Colonic mucosa (tissue), 4 donors: ENCODE measurements at regions not wholly inside any gene's neighbourhood (a gene's known extent, or its start where the extent isn't known, plus 50 kb on each side); places are given as distances from the start of the nearest gene placed in this dataset.
A peak's percentile ranks its signal among the peaks of the same experiment; 100 is the strongest.

Experiments
- DNase-seq: peaks from one replicate; pipeline ENCODE4 v3.0.0-alpha.2; 2020
- H3K27ac ChIP-seq: fragments of 200-600 bp; one replicate; pipeline ENCODE4 v1.8.0; 2021
- H3K27me3 ChIP-seq: fragments of 200-600 bp; one replicate; pipeline ENCODE4 v1.8.0; 2021
- H3K36me3 ChIP-seq: fragments of 200-600 bp; one replicate; pipeline ENCODE4 v1.8.0; 2021
- H3K4me1 ChIP-seq: fragments of 200-600 bp; one replicate; pipeline ENCODE4 v1.8.0; 2021; ENCODE audit warnings: mild to moderate bottlenecking
- H3K4me3 ChIP-seq: fragments of 200-600 bp; one replicate; pipeline ENCODE4 v1.8.0; 2021
- H3K9ac ChIP-seq, 2 donors: one replicate each; pipeline ENCODE4 v1.7.0; 2013; ENCODE audit warnings: control low read depth in 2 of 2, low read depth in 2 of 2, low read length in 2 of 2
- H3K9me3 ChIP-seq: fragments of 200-600 bp; one replicate; pipeline ENCODE4 v1.8.0; 2021
- intact Hi-C: fragments of 100-400 bp; cut with DNase I; formaldehyde crosslinking; loops from one replicate; pipeline ENCODE4 v1.14.1; 2022
- TF ChIP-seq, protein P1 (sequence below): fragments of 200-600 bp; IDR thresholded peaks from one replicate; pipeline ENCODE4 v1.8.0; 2022; ENCODE audit warnings: antibody characterized with exemption, mild to moderate bottlenecking
- donor health status: healthy.
- donor health status: DM: no; HTN: no; CAD: no.
- donor health status: DM: no; HTN: no; CAD: no.

DNA sequence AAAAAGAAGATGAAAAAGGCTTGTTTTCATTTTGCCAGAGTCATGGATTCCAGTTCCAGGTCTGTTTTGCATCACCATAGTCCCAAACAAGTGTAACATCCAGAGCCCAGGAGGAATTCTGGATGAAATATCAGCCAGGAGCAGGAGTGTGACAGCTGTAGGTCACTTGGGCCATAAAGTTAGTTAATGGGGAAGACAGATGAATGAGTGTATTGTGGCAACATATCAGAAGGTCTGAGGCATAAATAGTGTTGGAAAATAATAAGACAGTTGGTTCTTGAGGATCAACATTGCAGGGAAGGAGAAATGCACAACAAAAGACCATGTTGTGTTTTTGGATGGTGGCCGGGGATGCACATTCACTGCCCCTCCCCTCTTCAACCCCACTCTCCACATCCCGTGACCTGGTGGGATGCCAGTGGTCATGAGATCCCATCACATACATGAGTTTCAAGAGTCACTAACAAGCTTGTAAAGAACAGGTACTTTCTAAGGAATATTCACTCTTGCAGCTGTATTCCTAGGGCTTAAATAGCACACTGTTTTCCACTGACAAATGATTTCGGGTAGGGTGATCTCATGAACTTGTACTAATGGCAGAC, 83.1 kb upstream of the IGFBP7 start:
- H3K9ac ChIP-seq = no peak overlapping the region
- H3K36me3 ChIP-seq = no peaks in the 10 kb centered on the region
- H3K9me3 ChIP-seq = no peaks in the 10 kb centered on the region
- intact Hi-C loops = no loop called here
- H3K27ac ChIP-seq = no peak overlapping the region
- no peaks in the 10 kb centered on the region for H3K4me1 ChIP-seq
- TF ChIP-seq, protein P1, sequence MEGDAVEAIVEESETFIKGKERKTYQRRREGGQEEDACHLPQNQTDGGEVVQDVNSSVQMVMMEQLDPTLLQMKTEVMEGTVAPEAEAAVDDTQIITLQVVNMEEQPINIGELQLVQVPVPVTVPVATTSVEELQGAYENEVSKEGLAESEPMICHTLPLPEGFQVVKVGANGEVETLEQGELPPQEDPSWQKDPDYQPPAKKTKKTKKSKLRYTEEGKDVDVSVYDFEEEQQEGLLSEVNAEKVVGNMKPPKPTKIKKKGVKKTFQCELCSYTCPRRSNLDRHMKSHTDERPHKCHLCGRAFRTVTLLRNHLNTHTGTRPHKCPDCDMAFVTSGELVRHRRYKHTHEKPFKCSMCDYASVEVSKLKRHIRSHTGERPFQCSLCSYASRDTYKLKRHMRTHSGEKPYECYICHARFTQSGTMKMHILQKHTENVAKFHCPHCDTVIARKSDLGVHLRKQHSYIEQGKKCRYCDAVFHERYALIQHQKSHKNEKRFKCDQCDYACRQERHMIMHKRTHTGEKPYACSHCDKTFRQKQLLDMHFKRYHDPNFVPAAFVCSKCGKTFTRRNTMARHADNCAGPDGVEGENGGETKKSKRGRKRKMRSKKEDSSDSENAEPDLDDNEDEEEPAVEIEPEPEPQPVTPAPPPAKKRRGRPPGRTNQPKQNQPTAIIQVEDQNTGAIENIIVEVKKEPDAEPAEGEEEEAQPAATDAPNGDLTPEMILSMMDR = no peak
- no peak for DNase-seq
- no peak overlapping the region for H3K4me3 ChIP-seq
- no peaks in the 10 kb centered on the region for H3K27me3 ChIP-seq

DNA sequence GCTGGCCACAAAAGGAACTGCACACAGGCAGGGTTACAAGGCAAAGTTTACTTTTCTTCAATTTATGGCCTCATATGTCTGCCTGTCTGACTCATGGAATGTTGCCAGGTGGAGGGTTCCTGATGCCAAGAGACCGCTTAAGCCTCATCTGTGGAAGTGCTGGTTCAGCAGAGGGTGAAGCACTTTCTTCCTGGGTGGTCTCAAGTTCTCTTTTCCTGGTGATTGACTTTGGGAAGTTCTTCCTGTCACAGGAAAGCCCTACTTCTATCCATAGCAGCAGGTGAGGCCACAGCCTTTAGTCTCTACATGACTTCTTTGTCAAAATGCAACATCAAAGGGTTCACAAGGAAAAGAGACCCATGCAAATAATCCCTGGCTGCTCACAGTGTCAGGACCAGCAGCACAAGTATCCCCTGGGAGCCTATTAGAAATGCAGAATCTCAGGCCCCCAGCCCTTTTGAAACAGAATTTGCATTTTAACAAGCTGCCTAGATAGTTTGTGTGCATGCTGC, 81.4 kb upstream of the IGFBP7 start:
- DNase-seq = peak; percentile 37
- no peaks in the 10 kb centered on the region for H3K36me3 ChIP-seq
- H3K27ac ChIP-seq = no peak overlapping the region
- H3K9me3 ChIP-seq = no peaks in the 10 kb centered on the region
- no peak overlapping the region for H3K4me3 ChIP-seq
- H3K4me1 ChIP-seq = no peaks in the 10 kb centered on the region
- no peaks in the 10 kb centered on the region for H3K27me3 ChIP-seq
- intact Hi-C loops = no loop called here
- H3K9ac ChIP-seq = no peak overlapping the region
- TF ChIP-seq, protein P1 = no peak

DNA sequence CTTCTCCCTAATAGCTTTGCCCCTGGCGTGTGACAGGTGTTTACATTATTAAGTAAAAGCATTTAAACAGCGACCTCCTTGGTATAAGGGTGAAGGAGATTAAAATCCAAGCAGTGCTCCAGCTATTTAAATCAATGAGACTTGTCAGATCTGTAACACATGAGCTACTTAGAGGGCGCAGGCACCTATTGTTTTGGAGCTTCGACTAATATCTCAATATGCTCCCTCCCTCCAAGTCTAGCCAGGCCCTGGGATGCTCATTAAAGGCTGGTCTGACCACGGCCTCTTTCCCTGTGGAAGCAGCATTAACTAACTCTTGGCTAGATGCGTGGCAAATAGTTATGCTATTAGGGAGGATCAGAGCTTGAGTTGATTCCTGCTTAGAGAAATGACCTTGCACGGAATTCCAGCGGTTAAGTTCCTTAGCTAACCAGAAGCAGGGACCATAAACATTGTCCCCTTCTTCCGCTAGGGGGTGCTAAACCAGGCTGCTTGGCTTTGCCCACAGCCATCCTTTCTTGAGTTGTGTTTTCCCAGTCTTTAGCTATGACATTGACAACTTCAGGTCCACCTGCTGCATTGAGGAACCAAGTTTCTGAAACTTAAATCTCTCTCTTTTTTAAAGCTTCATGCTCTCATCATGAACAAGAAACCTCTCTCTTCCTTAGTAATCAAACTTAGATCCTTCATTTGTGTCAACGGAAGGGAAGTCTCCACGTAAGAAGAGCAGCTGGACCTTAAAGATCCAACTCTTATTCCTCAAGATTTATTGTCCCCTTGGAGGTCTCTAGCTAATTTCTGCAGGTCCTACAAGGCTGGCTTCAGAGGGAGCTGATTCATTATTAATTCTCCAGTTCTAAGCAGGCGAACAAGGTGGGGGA, 80.7 kb upstream of the IGFBP7 start:
- H3K4me1 ChIP-seq = no peaks in the 10 kb centered on the region
- TF ChIP-seq, protein P1 = peak; percentile 54
- intact Hi-C loops = no loop called here
- H3K27me3 ChIP-seq = no peaks in the 10 kb centered on the region
- no peak overlapping the region for H3K4me3 ChIP-seq
- H3K9me3 ChIP-seq = no peaks in the 10 kb centered on the region
- H3K9ac ChIP-seq = no peak overlapping the region
- no peaks in the 10 kb centered on the region for H3K36me3 ChIP-seq
- no peak overlapping the region for H3K27ac ChIP-seq
- peak; percentile 38 for DNase-seq

DNA sequence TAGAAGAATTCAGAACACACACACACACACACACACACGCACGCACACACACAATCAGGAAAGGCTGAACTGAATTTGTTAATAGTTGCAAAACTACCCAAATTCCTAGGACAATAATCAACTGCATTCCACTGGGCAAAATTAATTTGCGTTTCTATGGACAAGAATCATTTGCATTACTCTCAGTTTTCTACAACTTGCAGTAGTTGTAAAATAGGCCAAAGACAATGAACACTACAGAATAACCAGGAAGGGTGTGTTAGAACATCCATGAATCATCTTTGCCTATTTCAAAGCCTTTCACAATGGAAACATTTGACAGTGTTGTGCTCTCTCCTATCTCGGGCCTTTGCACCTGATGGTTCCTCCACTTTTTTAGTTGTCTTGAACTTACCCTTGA, 77.1 kb upstream of the IGFBP7 start:
- Histone ChIP-seq H3K27ac (no peak overlapping the region), H3K9ac (no peak overlapping the region), H3K36me3 (no peaks in the 10 kb centered on the region), H3K4me3 (no peak overlapping the region), H3K27me3 (no peaks in the 10 kb centered on the region), H3K9me3 (no peaks in the 10 kb centered on the region), H3K4me1 (no peaks in the 10 kb centered on the region)
- no peak for DNase-seq
- intact Hi-C loops = no loop called here
- TF ChIP-seq, protein P1 = no peak

DNA sequence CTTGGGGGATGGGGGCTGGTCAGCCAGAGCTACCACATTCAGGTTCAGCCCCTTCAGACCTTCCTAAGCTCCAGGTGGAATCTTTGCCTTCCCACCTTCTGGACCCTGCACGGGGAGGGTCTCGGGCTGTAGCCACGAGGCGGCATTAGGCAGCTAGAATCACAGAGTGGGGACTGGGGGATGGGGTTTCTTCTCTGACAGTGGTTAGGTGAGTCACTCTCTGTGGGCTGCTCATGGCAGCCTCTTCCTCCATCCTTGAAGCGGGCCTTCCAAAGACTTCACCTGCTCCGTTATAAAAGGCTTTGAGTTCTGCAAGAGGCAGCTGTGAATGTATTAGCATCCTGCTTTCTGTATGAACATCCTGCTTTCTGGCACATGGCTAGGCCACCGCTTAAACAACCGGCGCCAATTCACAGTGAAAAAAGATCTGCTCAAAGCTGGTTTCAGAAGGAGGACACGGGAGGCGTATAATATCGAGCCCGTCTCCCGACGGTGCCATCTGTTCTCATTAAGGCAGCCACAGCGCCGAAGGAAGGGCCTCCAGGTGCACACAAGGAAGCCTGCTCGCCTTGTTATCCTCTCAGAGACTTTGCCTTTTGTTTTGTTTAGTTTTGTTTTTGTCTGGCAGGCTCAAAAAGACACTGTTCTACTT, 74.3 kb upstream of the IGFBP7 start:
- Histone ChIP-seq H3K9ac (no peak overlapping the region), H3K27me3 (no peaks in the 10 kb centered on the region), H3K9me3 (no peaks in the 10 kb centered on the region), H3K4me1 (no peaks in the 10 kb centered on the region), H3K4me3 (no peak overlapping the region), H3K27ac (no peak overlapping the region), H3K36me3 (no peaks in the 10 kb centered on the region)
- DNase-seq = no peak
- TF ChIP-seq, protein P1 = no peak
- intact Hi-C loops = no loop called here
